BE2C (cell line): ENCODE measurements at regions not wholly inside any gene's neighbourhood (a gene's known extent, or its start where the extent isn't known, plus 50 kb on each side); places are given as distances from the start of the nearest gene placed in this dataset.

Source experiments
- DNase-seq: peaks from one replicate; pipeline ENCODE4 v3.0.0-alpha.2; 2020
- H3K27me3 ChIP-seq: fragments of 250-450 bp; sonication (Bioruptor Pico); 2 replicates; pipeline ENCODE4 v1.5.1; 2020; ENCODE audit warnings: mild to moderate bottlenecking
- H3K36me3 ChIP-seq: fragments of 250-450 bp; sonication (Bioruptor Pico); 2 replicates; pipeline ENCODE4 v1.5.1; 2020; ENCODE audit warnings: mild to moderate bottlenecking
- H3K4me1 ChIP-seq: fragments of 250-450 bp; sonication (Bioruptor Pico); 2 replicates; pipeline ENCODE4 v1.5.1; 2020
- H3K4me3 ChIP-seq: 2 replicates; pipeline ENCODE4 v1.5.1; 2011; ENCODE audit warnings: low read depth, low read length
- H3K9me3 ChIP-seq: fragments of 250-450 bp; sonication (Bioruptor Pico); 2 replicates; pipeline ENCODE4 v1.5.1; 2020
- TF ChIP-seq, protein P1 (sequence below): IDR thresholded peaks from 2 replicates; pipeline ENCODE4 v1.5.1; 2012; ENCODE audit warnings: mild to moderate bottlenecking, low read depth, low read length

DNA sequence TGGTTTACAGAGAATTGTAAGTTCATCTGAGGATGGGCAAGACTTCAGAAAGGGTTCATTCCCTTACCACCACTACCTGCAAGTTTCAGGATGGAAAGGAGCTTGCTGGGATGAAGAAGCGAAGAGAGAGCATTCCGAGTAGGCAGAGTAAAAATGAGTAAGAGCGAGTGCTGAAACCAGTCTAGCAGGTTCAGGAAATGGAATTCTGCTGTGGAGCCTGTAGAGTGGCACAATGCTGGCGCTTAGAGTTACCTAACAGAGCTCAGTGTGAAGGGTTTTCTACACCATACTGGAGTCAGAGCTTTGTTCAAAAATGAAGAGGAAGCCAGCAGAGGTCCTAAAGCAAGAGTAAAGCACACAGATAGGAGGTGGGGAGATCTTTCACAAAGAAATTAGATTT is 179.2 kb upstream of the ZC3H12C start:
- Histone ChIP-seq H3K4me1 (no peaks in the 10 kb centered on the region; the same call in 1 of the 2 replicates), H3K36me3 (no peaks in the 10 kb centered on the region), H3K9me3 (no peaks in the 10 kb centered on the region), H3K4me3 (no peak overlapping the region), H3K27me3 (no peaks in the 10 kb centered on the region)
- TF ChIP-seq, protein P1, sequence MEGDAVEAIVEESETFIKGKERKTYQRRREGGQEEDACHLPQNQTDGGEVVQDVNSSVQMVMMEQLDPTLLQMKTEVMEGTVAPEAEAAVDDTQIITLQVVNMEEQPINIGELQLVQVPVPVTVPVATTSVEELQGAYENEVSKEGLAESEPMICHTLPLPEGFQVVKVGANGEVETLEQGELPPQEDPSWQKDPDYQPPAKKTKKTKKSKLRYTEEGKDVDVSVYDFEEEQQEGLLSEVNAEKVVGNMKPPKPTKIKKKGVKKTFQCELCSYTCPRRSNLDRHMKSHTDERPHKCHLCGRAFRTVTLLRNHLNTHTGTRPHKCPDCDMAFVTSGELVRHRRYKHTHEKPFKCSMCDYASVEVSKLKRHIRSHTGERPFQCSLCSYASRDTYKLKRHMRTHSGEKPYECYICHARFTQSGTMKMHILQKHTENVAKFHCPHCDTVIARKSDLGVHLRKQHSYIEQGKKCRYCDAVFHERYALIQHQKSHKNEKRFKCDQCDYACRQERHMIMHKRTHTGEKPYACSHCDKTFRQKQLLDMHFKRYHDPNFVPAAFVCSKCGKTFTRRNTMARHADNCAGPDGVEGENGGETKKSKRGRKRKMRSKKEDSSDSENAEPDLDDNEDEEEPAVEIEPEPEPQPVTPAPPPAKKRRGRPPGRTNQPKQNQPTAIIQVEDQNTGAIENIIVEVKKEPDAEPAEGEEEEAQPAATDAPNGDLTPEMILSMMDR = no peak
- DNase-seq = no peak

DNA sequence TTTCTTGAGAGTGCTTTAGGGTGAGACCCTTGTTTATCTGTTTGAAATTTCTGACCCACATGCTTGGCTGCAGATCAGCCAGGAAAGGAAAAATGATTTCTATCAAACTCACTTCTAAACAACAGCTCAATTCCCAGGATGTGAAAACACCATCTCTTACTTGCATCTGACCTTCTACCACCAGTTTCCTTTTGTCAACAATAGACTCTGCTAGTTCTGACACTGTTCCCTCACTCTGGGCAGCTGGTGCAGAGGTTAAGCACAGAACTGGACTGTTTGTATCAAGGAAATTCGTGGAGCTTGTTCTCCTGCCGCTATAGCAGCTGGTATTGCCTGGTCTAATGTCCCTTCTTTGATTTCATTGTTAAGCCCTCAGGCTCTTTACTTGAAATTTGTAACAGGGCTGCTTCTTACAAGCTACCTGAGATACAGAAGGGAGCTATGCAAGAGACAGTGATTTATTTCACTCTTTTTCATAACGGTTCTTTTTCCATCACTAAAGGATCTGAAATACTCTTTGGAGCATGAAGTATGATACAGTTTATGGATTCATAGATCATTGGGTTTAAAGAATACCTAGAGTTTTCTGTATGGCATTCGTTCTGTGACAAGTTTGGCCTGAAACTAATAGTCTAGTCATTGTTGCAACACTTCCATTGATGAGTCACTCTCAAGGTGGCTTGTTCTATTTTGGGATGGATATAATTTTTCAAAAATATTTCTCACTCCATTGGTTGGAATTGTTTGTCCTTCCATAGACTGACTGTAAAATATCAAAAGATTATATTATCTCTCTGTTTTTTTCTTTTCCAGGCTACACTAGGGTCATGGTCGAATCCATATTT is 178.2 kb upstream of the ZC3H12C start:
- no peak overlapping the region for H3K4me3 ChIP-seq
- H3K4me1 ChIP-seq = no peaks in the 10 kb centered on the region; the same call in 1 of the 2 replicates
- no peaks in the 10 kb centered on the region for H3K36me3 ChIP-seq
- no peak for DNase-seq
- H3K27me3 ChIP-seq = no peaks in the 10 kb centered on the region
- H3K9me3 ChIP-seq = no peaks in the 10 kb centered on the region
- TF ChIP-seq, protein P1 = no peak

DNA sequence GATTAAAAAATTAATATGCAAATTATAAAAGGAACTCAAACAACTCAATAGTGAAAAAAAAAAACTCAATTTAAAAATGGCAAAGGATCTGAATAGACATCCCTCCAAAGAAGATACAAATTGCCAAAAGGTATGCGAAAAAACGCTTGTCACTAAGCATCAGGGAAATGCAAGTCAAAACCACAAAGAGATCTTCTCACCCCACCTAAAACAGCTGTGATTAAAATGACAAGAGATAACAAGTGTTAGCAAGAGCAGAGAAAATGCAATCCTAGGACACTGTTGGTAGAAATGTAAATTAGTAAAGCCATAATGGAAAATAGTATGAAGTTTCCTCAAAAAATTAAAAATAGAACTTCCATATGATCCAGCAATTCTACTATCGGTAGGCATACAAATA is 166.3 kb upstream of the ZC3H12C start:
- H3K36me3 ChIP-seq = no peaks in the 10 kb centered on the region
- peaks cover 7% of the 10 kb centered on the region; the same call in 1 of the 2 replicates for H3K27me3 ChIP-seq
- no peaks in the 10 kb centered on the region for H3K9me3 ChIP-seq
- H3K4me3 ChIP-seq = no peak overlapping the region
- DNase-seq = no peak
- TF ChIP-seq, protein P1 = no peak
- H3K4me1 ChIP-seq = no peaks in the 10 kb centered on the region

DNA sequence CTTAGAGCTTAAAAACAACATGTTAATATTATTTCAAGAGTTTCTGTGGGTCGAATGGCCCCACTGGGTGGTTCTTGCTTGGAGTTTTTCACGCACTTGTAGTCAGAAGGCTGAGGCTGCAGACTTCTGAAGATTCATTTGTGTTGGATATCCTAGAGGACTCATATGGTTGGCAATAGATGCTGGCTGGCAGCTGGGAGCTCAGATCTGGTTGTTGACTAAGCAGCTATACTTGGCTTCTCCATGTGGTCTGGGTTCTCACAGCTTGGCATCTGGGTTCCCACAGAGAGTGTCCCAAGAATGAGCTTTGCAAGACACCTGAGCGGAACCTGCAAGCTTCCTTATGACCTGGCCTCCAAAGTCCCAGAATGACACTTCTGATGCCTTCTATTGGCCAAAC is 163.9 kb upstream of the ZC3H12C start:
- Histone ChIP-seq H3K36me3 (no peaks in the 10 kb centered on the region), H3K4me3 (no peak overlapping the region), H3K9me3 (no peaks in the 10 kb centered on the region), H3K27me3 (peaks cover 10% of the 10 kb centered on the region; the same call in 1 of the 2 replicates), H3K4me1 (no peaks in the 10 kb centered on the region)
- TF ChIP-seq, protein P1 = no peak
- no peak for DNase-seq

DNA sequence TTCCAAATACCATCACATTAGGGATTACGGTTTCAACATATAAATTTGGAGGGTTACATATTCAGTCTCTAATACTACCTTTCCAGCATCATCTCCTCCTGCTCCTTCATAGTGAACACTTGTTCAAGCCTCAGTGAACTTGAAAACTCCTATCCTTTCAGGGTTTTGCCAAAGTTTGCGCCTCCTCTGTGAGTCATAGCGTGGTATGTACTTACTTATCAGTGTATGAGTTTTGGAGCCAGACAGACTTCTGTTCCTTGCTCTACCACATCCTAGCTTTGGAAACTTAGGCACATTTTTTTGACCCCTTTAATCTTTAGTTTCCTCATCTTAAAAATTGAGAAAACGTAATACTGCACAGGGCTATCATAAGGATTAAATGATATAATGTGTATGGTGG is 160.1 kb upstream of the ZC3H12C start:
- no peaks in the 10 kb centered on the region for H3K4me1 ChIP-seq
- no peak for DNase-seq
- TF ChIP-seq, protein P1 = no peak
- peaks cover 10% of the 10 kb centered on the region; the same call in 1 of the 2 replicates for H3K27me3 ChIP-seq
- H3K9me3 ChIP-seq = no peaks in the 10 kb centered on the region
- H3K4me3 ChIP-seq = no peak overlapping the region
- no peaks in the 10 kb centered on the region for H3K36me3 ChIP-seq

DNA sequence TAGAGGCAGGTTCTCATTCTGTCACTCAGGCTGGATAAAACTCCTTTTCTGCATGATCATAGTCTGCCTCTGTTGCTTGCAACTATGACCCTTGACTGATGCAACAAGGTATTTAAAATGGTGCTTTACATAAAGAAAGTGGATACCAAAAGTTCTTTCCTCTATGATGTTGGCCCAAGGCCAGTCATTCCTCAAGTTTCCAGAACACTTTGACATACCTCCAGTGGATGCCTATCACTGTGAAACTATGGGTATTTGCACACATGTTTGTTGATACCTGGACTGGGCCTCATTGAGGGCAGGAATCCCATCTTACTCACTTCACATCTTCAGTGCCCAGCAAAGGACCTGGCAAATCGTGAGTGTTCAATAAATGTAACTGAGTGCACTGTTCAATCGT is 159.0 kb upstream of the ZC3H12C start:
- Histone ChIP-seq H3K9me3 (no peaks in the 10 kb centered on the region), H3K4me3 (no peak overlapping the region), H3K27me3 (peaks cover 10% of the 10 kb centered on the region; the same call in 1 of the 2 replicates), H3K4me1 (no peaks in the 10 kb centered on the region), H3K36me3 (no peaks in the 10 kb centered on the region)
- no peak for DNase-seq
- TF ChIP-seq, protein P1 = no peak
